ENCODE measurements at regions not wholly inside any gene's neighbourhood (a gene's known extent, or its start where the extent isn't known, plus 50 kb on each side); places are given as distances from the start of the nearest gene placed in this dataset.

GRCh38 chr5:91562922-91563321 is 179.8 kb upstream of the ARRDC3 start:
- H3K27me3 Mint-ChIP-seq = no peaks in the 10 kb centered on the region
- H3K79me2 ChIP-seq (ENCODE audit: control insufficient read depth, insufficient read depth, low read length) = no peaks in the 10 kb centered on the region
- CTCF ChIA-PET = no interaction called here
- TF ChIP-seq CTCF (IDR thresholded peaks at IDR 0.05) (no peak), EZH2 (IDR thresholded peaks at IDR 0.05; ENCODE audit: borderline replicate concordance, insufficient read depth, low read depth, low read length, poor library complexity, severe bottlenecking) (no peak)
- H3K4me1 Mint-ChIP-seq = no peaks in the 10 kb centered on the region
- H3K4me2 ChIP-seq (replicated peaks; ENCODE audit: low read depth, low read length, poor library complexity, severe bottlenecking) = no peak overlapping the region
- H4K20me1 ChIP-seq (ENCODE audit: control insufficient read depth, insufficient read depth, low read length, poor library complexity, severe bottlenecking) = no peaks in the 10 kb centered on the region
- WGBS (ENCODE audit: insufficient coverage) = no CpG with 5 or more reads among the region's 3 CpGs
- H3K9me3 Mint-ChIP-seq (ENCODE audit: insufficient read depth) = peaks cover 15% of the 10 kb centered on the region
- no peaks in the 10 kb centered on the region for H3K4me1 ChIP-seq (ENCODE audit: control insufficient read depth in 2 of 2, insufficient read depth in 2 of 2, low read length in 2 of 2)
- H3K4me3 ChIP-seq (ENCODE audit: control extremely low read depth in 1 of 5, extremely low read depth in 1 of 5, insufficient read depth in 1 of 5, low read depth in 2 of 5, low read length in 4 of 5) = no peak overlapping the region
- no peaks in the 10 kb centered on the region for H3K36me3 ChIP-seq (replicated peaks in 1 of 2; ENCODE audit: control extremely low read depth in 1 of 2, control insufficient read depth in 1 of 2, extremely low read depth in 1 of 2, insufficient read depth in 2 of 2, low read length in 1 of 2)
- ATAC-seq (ENCODE audit: low read depth) (no peak), DNase-seq (no peak)
- peaks cover 0 to 18% (median 5%) of the 10 kb centered on the region in 3 donors for H3K9me3 ChIP-seq (ENCODE audit: control extremely low read depth in 1 of 3, control insufficient read depth in 2 of 3, insufficient read depth in 1 of 3, low read length in 2 of 3)
- intact Hi-C loops (cut with micrococcal nuclease) = no loop called here
- H3K27ac Mint-ChIP-seq = no peak overlapping the region
- H3K4me3 Mint-ChIP-seq = no peak overlapping the region
- POLR2A ChIA-PET = no interaction called here
- H2AFZ ChIP-seq (ENCODE audit: insufficient read depth, low read depth, low read length, poor library complexity, severe bottlenecking) = no peak overlapping the region
- no peaks in the 10 kb centered on the region for H3K27me3 ChIP-seq (replicated peaks in 1 of 4; ENCODE audit: control extremely low read depth in 1 of 4, control insufficient read depth in 3 of 4, insufficient read depth in 4 of 4, low read length in 3 of 4)
- H3K9ac ChIP-seq (ENCODE audit: low read length) = no peak overlapping the region
- no peak overlapping the region for H3K27ac ChIP-seq (ENCODE audit: low read length in 2 of 2)

- POLR2A ChIA-PET = no interaction called here
Observed at GRCh38 chr5:91541696-91542095, 158.6 kb upstream of the ARRDC3 start.

More at GRCh38 chr5:91541696-91542095, 158.6 kb upstream of the ARRDC3 start:
- no peak for TF ChIP-seq CTCF (IDR thresholded peaks at IDR 0.05)
- no peak for TF ChIP-seq EZH2 (IDR thresholded peaks at IDR 0.05; ENCODE audit: borderline replicate concordance, insufficient read depth, low read depth, low read length, poor library complexity, severe bottlenecking)
- intact Hi-C loops (cut with micrococcal nuclease) = no loop called here
- Mint-ChIP-seq H3K4me3 (no peak overlapping the region), H3K4me1 (no peaks in the 10 kb centered on the region), H3K27me3 (no peaks in the 10 kb centered on the region), H3K27ac (no peak overlapping the region), H3K9me3 (ENCODE audit: insufficient read depth) (peaks cover 5% of the 10 kb centered on the region)
- Histone ChIP-seq H3K27ac (ENCODE audit: low read length in 2 of 2) (no peak overlapping the region), H4K20me1 (ENCODE audit: control insufficient read depth, insufficient read depth, low read length, poor library complexity, severe bottlenecking) (no peaks in the 10 kb centered on the region), H3K4me2 (replicated peaks; ENCODE audit: low read depth, low read length, poor library complexity, severe bottlenecking) (no peak overlapping the region), H3K79me2 (ENCODE audit: control insufficient read depth, insufficient read depth, low read length) (no peaks in the 10 kb centered on the region), H2AFZ (ENCODE audit: insufficient read depth, low read depth, low read length, poor library complexity, severe bottlenecking) (no peak overlapping the region), H3K4me1 (ENCODE audit: control insufficient read depth in 2 of 2, insufficient read depth in 2 of 2, low read length in 2 of 2) (no peaks in the 10 kb centered on the region), H3K9ac (ENCODE audit: low read length) (no peak overlapping the region), H3K36me3 (replicated peaks in 1 of 2; ENCODE audit: control extremely low read depth in 1 of 2, control insufficient read depth in 1 of 2, extremely low read depth in 1 of 2, insufficient read depth in 2 of 2, low read length in 1 of 2) (no peaks in the 10 kb centered on the region), H3K27me3 (replicated peaks in 1 of 4; ENCODE audit: control extremely low read depth in 1 of 4, control insufficient read depth in 3 of 4, insufficient read depth in 4 of 4, low read length in 3 of 4) (no peaks in the 10 kb centered on the region), H3K9me3 (ENCODE audit: control extremely low read depth in 1 of 3, control insufficient read depth in 2 of 3, insufficient read depth in 1 of 3, low read length in 2 of 3) (no peaks in the 10 kb centered on the region), H3K4me3 (ENCODE audit: control extremely low read depth in 1 of 5, extremely low read depth in 1 of 5, insufficient read depth in 1 of 5, low read depth in 2 of 5, low read length in 4 of 5) (no peak overlapping the region)
- DNase-seq (no peak), ATAC-seq (ENCODE audit: low read depth) (no peak)
- CTCF ChIA-PET = no interaction called here

All from B cell (primary cell).